Subcutaneous abdominal adipose tissue (tissue), 5 donors: ENCODE measurements at regions not wholly inside any gene's neighbourhood (a gene's known extent, or its start where the extent isn't known, plus 50 kb on each side); places are given as distances from the start of the nearest gene placed in this dataset.
"Not testable (repeated sequence)": the region's sequence is repeated elsewhere in the genome, so short reads cannot be mapped to it uniquely, and the experiment has no call there.

Experiments
- H3K27ac ChIP-seq: one replicate; pipeline ENCODE4 v1.7.0; 2013; ENCODE audit warnings: low read depth, mild to moderate bottlenecking, inconsistent platforms, low read length, moderate library complexity
- H3K27me3 ChIP-seq, 5 donors: one replicate each; pipeline ENCODE4 v1.7.0; 2013; ENCODE audit warnings: low read length in 5 of 5, inconsistent platforms in 1 of 5; ENCODE audit not compliant: control insufficient read depth in 5 of 5, insufficient read depth in 4 of 5
- H3K36me3 ChIP-seq, 5 donors: one replicate each; pipeline ENCODE4 v1.7.0; 2013; ENCODE audit warnings: low read length in 5 of 5; ENCODE audit not compliant: control insufficient read depth in 5 of 5, insufficient read depth in 5 of 5
- H3K4me1 ChIP-seq, 5 donors: one replicate each; pipeline ENCODE4 v1.7.0; 2013; ENCODE audit warnings: low read length in 5 of 5, mild to moderate bottlenecking in 3 of 5, moderate library complexity in 1 of 5; ENCODE audit not compliant: control insufficient read depth in 5 of 5, insufficient read depth in 5 of 5
- H3K4me3 ChIP-seq, 5 donors: one replicate each; pipeline ENCODE4 v1.7.0; 2013; ENCODE audit warnings: low read length in 5 of 5, low read depth in 1 of 5
- H3K9ac ChIP-seq, 5 donors: one replicate each; pipeline ENCODE4 v1.7.0; 2013; ENCODE audit warnings: low read length in 5 of 5, mild to moderate bottlenecking in 4 of 5, moderate library complexity in 3 of 5
- H3K9me3 ChIP-seq, 5 donors: one replicate each; pipeline ENCODE4 v1.7.0; 2013; ENCODE audit warnings: low read length in 5 of 5; ENCODE audit not compliant: control insufficient read depth in 5 of 5
- donor health status: healthy.
- donor health status: healthy.
- donor health status: healthy.
- donor health status: healthy.
- donor health status: healthy.

DNA sequence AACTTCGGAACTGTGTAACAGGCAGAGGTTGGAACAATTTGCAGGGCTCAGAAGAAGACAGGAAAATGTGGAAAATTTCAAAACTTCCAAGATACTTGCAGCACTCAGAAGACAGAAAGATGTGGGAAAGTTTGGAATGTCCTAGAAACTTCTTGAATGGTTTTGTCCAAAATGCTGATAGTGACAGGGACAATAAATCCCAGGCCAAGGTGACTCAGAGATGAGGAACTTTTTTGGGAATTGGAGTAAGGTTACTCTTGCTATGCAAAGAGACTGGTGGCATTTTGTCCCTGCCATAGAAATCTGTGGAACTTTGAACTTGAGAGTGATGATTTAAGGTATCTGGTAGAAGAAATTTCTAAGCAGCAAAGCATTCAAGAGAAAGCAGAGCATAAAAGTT lies 2055.6 kb upstream of the C9orf72 start:
- not testable (repeated sequence) for H3K27me3 ChIP-seq, H3K4me1 ChIP-seq, H3K36me3 ChIP-seq, H3K27ac ChIP-seq, H3K4me3 ChIP-seq, H3K9me3 ChIP-seq, H3K9ac ChIP-seq

DNA sequence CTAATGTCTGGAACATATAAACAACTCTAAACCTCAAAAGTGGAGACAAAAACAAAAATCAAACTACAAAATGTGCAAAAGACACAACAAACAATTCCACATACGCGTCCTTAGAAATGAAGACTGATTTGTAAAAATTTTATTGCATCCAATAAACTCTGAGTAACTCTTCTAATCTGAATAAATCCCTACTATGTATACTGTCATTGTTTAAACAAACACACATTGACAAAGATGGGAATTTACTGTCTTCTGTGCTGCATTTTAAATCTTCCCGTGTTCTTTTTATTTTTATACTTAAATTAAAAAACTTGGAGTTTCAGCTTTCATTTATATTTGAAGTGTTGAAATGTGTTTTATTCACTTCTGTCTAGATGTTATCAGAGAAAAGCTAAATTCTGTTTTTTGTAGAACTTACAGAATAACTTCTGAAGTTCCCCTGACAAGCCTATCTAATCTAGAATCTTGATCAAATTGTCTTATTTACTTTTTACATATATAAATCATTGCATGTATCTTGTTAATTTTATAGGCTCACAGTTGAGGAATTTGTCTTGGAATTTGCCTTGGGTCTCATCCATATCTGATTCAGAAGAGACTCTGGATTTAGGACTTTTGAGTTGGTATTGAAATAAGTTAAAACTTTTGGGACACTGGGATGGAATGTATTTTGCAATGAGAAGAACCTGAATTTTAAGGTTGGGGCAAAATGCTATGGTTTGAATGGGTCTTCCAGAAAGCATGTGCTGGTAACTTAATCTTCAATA lies 2064.4 kb upstream of the C9orf72 start:
- H3K9ac ChIP-seq, result no peak overlapping the region
- H3K27me3 ChIP-seq, result no peaks in the 10 kb centered on the region
- H3K27ac ChIP-seq, result no peak overlapping the region
- no peak overlapping the region for H3K4me3 ChIP-seq
- H3K9me3 ChIP-seq, result no peaks in the 10 kb centered on the region
- H3K36me3 ChIP-seq, result no peaks in the 10 kb centered on the region
- no peaks in the 10 kb centered on the region for H3K4me1 ChIP-seq

DNA sequence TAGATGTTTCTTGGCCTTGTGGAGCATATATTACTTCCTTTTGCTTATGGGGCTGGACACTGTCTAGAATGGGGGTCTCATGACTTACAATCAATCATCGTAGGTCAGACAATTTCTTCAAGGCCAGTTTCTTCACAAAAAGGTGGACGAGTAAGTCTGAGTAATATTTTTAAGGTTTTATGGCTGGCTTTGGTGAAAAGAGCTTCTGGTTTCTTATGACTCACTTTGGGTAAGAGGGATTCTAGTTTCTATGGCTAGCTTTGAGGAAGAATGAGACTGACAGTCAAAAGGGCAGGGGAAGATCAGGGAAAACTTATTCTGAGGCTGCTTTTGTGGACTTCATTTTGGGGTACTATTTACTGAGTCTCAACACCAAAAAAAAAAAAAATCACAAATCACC lies 2067.2 kb upstream of the C9orf72 start:
- H3K9ac ChIP-seq, result no peak overlapping the region
- H3K4me1 ChIP-seq, result no peaks in the 10 kb centered on the region
- no peaks in the 10 kb centered on the region for H3K27me3 ChIP-seq
- H3K27ac ChIP-seq, result no peak overlapping the region
- no peaks in the 10 kb centered on the region for H3K36me3 ChIP-seq
- H3K9me3 ChIP-seq, result no peaks in the 10 kb centered on the region
- no peak overlapping the region for H3K4me3 ChIP-seq

DNA sequence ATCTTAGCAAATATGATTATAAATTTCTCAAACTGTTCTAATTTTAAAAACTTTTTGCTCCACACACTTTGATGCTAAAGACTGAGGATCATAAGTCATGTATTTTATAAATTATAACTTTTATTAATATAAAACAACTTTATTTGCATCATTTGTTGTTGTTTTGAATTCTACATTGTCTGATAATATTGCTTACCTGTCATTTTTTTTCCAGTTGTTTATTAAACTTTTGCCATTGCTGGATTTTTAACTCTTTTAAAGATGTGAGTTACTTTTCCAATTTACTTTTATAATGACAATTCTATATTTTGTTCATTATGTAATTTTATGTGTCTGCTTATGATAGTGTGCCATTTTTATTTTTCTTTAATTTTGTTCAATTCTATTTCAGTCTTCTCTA lies 2071.2 kb upstream of the C9orf72 start:
- H3K36me3 ChIP-seq, result no peaks in the 10 kb centered on the region
- H3K4me3 ChIP-seq, result no peak overlapping the region
- no peaks in the 10 kb centered on the region for H3K9me3 ChIP-seq
- H3K4me1 ChIP-seq, result no peaks in the 10 kb centered on the region
- H3K27ac ChIP-seq, result no peak overlapping the region
- H3K9ac ChIP-seq, result no peak overlapping the region
- no peaks in the 10 kb centered on the region for H3K27me3 ChIP-seq

DNA sequence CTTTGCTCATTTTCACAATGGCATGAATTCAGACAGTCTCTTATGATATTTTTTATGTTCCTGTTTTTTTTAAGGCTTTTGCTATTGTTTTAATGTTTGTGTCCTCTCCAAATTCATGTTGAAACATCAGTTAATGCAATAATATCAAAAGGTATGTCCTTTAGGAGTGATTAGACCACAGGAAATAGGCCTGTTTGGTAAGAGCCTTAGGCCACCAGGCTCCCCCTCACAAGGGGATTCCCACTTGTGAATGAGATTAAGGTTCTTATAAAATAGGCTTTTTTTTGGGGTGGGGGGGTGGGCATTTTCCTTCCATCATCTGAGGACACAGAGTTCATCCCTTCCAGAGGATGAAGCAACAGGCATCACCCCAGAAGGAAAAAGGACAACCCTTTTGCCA lies 2074.2 kb upstream of the C9orf72 start:
- no peaks in the 10 kb centered on the region for H3K4me1 ChIP-seq
- H3K27ac ChIP-seq, result no peak overlapping the region
- no peak overlapping the region for H3K4me3 ChIP-seq
- no peaks in the 10 kb centered on the region for H3K9me3 ChIP-seq
- no peak overlapping the region for H3K9ac ChIP-seq
- H3K27me3 ChIP-seq, result no peaks in the 10 kb centered on the region
- H3K36me3 ChIP-seq, result no peaks in the 10 kb centered on the region

DNA sequence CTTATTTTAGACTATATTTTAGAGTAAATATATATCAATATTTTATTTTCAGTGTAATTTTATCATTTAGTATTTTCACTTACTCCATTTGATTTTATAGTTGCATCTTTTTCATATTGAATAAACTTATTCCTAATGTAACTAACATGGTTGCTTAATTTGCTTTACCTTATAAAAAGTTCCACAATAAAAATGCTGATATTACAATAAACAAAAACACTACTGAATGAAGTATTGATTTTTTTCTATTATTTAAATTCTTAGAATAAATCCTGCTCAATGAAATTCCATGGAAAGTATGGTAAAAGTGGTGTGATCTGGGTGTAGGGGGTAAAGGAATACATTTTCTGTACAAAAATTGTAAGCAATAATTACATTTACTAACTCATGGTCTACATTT lies 2074.9 kb upstream of the C9orf72 start:
- H3K36me3 ChIP-seq, result no peaks in the 10 kb centered on the region
- no peak overlapping the region for H3K4me3 ChIP-seq
- no peaks in the 10 kb centered on the region for H3K27me3 ChIP-seq
- no peaks in the 10 kb centered on the region for H3K9me3 ChIP-seq
- no peak overlapping the region for H3K9ac ChIP-seq
- H3K27ac ChIP-seq, result no peak overlapping the region
- H3K4me1 ChIP-seq, result no peaks in the 10 kb centered on the region

DNA sequence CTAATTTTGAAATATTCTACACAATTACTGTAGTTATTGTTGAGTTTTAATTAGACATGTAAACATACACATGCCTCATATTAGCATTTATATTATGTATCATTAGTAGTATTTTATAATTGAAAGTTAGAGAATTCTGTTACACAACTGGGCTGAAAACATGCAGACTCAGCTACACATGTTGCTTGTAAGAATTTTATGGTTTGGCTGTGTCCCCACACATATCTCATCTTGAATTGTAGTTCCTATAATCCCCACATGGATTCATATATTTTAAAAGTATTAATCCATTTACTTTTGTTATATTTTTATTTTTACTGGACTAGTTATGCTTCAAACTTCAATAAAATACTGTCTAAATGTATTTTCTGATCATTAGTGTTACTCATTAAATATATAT lies 2075.3 kb upstream of the C9orf72 start:
- H3K27me3 ChIP-seq, result no peaks in the 10 kb centered on the region
- no peaks in the 10 kb centered on the region for H3K36me3 ChIP-seq
- no peak overlapping the region for H3K9ac ChIP-seq
- no peak overlapping the region for H3K27ac ChIP-seq
- no peak overlapping the region for H3K4me3 ChIP-seq
- H3K9me3 ChIP-seq, result no peaks in the 10 kb centered on the region
- no peaks in the 10 kb centered on the region for H3K4me1 ChIP-seq

DNA sequence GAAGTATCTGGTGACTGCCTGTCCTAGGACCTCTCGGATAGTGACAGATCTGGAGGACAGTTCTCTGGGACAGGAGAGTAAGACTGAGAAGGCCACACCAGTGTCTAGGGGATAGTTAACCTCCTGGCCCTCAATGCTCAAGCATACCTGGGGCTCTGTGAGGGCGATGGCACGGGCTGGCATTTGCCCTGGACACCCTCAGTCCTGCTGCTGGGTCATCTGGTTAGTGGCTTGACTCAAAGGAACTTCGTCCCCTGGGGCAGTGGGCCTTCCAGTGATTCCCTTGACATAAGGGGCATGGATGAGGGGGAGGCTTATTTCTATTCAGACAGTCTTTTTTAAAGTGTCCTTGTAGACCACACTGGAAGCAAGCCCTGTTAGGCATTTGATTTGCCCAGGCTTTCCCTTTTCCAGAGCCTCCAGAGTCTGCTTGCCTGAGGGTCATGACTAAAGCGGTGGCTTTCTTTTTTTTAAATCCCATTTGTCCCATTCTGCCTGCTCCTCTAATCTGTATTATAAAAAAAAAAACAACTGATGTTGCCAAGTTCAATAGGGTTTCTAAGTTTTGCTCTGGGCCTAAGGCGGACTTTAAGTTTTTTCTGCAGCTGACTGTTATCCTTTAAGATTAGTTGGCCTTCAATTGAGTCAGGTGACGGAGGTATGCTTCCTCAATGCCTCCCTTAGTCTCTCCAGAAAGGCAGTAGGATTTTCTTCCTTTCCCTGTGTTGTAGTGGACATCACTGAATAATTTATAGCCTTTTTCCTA lies 2083.5 kb upstream of the C9orf72 start:
- H3K4me1 ChIP-seq, result no peaks in the 10 kb centered on the region
- H3K9ac ChIP-seq, result no peak overlapping the region
- no peak overlapping the region for H3K27ac ChIP-seq
- no peaks in the 10 kb centered on the region for H3K27me3 ChIP-seq
- H3K36me3 ChIP-seq, result no peaks in the 10 kb centered on the region
- H3K4me3 ChIP-seq, result no peak overlapping the region
- no peaks in the 10 kb centered on the region for H3K9me3 ChIP-seq

DNA sequence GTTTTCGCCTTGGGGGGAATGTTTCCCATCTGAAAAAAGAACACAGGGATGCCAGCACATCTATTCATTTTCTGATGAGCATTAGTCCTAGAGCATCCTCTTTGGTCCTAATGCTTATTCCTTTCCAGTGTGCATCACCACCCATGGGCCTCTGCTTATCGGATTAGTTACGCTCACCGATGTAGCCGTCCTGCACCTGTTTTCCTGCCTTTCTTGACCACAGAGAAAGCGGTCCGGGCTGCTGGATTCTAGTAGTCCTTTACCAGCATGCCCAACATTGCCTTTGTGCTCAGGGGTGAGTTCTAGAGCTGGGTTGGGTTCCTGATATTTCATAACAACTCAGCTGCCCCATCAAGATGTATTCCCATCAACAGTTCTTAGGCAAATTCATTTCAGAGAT lies 2084.5 kb upstream of the C9orf72 start:
- H3K36me3 ChIP-seq, result no peaks in the 10 kb centered on the region
- H3K27ac ChIP-seq, result no peak overlapping the region
- no peak overlapping the region for H3K9ac ChIP-seq
- H3K4me1 ChIP-seq, result no peaks in the 10 kb centered on the region
- no peak overlapping the region for H3K4me3 ChIP-seq
- no peaks in the 10 kb centered on the region for H3K9me3 ChIP-seq
- no peaks in the 10 kb centered on the region for H3K27me3 ChIP-seq

DNA sequence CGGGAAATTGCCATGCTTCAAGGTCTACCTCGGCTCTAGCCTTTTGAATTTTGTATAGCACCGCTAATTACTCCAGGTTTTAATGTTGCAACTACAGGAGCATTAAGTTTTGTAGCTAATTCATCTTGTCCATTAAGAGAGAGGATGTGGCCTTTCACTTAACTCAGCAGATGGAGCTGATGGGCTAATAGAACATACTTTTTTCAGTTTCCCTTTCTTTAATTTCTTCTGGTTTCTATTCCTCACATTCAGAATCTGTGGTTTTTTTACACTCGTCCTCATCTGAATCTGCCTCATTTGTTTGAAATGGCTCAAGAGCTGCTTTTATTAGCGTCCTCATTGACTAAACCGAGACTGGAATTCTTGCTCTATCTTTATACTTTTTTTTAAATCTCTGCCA lies 2085.7 kb upstream of the C9orf72 start:
- H3K36me3 ChIP-seq, result no peaks in the 10 kb centered on the region
- no peak overlapping the region for H3K9ac ChIP-seq
- H3K27me3 ChIP-seq, result no peaks in the 10 kb centered on the region
- no peaks in the 10 kb centered on the region for H3K4me1 ChIP-seq
- H3K4me3 ChIP-seq, result no peak overlapping the region
- no peak overlapping the region for H3K27ac ChIP-seq
- H3K9me3 ChIP-seq, result no peaks in the 10 kb centered on the region
